ENCODE measurements at regions not wholly inside any gene's neighbourhood (a gene's known extent, or its start where the extent isn't known, plus 50 kb on each side); places are given as distances from the start of the nearest gene placed in this dataset.
"Not testable (repeated sequence)": the region's sequence is repeated elsewhere in the genome, so short reads cannot be mapped to it uniquely, and the experiment has no call there.

DNA sequence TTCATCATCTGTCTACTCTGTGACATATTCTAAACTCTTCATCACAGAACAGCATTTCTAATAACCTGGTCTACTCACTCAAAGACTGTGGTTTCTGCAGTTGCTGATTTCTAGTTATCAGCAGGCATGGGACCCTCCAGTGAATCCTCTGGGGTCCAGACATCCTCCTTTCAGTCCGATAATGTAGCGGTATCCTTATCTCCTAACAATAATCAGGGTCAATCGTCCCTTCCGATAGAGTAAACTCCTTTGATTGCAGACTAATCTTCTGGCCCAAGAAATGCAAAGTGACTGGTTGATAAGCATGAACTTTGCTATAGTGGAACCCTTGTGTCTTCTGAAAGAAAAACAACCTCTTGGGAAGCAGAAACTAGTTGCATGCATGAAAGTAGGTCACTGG, 1209.8 kb upstream of the CELF2 start:
- DNase-seq: no peak

DNA sequence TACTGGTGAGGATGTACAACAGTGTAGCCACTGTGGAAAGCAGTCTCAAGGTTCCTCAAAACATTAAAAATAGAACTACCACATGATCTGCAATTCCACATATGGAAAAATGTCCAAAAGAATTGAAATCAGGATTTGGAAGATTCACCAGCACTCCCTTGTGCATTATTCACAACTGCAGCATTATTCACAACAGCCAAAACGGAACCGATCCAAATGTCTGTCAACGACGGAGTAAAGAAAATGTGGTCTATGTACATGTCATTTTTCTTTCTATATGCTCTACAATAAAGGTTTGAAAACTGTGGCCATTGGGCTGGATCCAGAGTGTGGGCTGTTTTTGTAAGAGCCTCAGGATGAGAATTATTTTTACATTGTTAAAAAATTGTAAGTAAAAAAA, 1206.1 kb upstream of the CELF2 start:
- DNase-seq: no peak

DNA sequence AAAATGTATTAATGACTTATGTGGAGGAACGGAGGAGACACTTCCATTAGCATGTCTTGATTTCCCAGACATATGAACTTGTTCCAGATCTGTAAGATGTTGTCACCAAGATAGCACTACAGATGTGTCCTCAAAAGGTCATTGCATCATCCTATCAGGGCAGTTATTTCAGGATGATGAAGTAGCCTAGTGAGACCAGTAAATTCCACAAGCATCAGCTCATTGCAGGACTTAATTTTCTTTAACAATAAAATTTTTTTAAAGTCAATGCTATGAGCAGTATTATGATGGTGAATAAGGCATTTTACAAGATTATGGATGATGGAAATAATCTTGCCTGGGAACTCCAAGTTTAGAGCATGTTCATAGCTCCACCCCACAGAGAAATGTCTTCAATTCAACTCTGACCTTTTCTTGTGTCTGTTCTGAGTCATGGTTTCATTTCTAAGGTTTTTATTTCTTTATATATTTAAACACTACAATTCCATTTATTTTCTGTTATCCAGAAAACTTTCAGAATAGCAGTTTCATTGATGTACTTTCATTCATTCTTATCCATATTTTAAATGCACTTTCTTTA, 1203.3 kb upstream of the CELF2 start:
- no peak for DNase-seq

DNA sequence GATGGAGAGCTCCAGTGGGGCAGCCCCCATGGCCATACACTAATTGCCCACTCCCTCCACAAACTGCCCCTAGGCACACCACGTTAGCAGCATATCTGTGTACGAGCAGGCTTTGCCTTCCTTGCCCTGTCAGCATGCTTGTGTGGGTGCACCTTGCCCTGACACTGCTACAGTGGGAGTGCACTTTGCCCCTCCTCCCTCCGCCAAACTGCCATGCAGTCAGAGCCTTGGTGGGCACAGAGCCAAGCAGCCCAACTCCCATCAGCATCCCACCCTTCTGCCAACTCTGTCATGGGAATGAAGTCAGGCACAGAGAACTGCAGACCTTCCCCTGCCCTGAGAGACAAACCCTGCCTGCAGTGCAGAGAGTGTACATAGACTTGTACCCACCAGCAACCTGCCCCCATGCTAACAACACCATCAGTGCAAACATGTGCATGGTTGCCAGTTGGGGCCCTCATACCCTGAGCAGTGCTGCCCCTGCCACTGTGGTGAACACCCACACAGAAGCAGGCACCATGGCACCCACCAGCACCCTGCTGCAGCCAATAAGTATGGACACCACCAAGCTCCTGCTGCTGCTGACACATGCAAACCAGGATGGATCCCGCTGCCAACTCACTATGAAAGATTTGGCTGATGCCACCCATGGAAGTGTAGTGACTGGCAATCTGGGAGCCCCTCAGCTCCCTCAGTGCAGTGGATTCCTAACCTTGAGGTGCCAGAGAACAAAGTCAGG, 1197.7 kb upstream of the CELF2 start:
- DNase-seq: no peak

DNA sequence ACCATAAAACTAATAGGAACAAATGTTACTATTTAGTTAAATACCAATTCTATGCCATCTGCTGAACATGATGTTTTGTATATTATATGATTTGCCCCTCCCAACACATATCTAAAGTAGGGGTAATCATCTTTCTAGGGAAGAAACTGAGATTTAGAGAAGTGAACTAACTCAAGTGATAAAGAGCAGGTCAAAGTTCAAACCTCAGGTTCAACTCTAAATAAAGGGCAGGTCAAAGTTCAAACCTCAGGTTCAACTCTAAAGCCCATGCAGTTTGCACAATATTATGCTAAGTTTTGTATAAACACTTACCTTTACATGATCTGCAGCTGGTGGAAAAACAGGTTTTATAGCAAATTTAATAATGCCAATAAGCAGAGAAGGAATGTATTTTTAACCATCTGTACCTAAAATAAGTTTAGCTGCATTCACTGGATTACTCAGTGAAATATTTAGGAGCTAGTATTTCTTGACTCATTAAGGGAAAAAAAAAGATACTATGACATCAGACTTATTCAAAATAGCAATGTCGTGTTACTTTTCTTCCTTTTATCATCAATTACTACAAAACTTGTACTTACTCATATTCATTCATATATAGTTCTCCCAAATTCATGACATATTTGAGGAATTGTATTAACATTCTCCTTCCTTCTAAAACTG, 1194.3 kb upstream of the CELF2 start:
- DNase-seq: no peak

DNA sequence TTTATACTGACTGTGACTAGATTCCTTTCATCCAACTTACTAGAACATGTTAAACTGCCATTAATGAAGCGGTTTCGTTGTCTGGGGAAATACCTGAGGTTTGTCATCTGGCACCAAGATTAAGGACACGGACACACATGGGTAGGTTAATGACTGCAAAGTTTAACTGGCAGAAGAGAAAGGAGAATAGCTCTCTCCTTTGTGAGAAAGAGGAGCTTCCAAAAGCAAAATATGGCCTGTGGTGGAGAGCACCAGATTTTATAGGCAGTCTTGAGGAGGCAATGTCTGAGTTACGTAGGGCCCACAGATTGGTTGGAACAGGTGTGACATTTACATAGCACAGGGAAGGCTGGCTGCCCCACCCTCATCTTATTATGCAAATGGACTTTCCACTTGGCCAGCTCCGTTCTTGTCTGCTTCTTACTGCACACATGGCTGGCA, 1193.0 kb upstream of the CELF2 start:
- DNase-seq: no peak

DNA sequence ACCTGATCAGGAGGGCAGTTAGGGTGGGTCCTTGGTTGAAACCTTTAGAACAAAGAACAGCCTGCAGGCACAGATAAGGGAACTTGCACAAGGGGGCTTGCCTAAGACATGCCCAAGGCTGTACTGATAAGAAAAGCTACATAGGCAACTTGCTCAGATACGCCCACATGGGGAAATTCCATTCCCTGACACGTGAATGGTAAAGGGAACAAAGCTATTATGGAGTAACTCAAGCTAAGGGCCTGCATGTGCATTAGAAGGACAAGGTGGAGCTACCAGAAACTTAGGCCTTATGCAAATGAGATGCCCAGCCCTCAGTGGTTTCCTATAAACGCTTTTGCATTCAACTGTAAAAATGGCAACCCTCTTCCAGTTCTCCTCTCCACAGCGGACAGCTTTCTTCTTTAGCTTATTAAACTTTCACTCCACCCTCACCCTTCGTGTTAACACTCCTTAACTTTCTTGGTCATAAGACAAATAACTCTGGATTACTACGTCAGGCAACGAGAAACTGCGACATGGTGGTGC, 1192.1 kb upstream of the CELF2 start:
- DNase-seq: no peak

DNA sequence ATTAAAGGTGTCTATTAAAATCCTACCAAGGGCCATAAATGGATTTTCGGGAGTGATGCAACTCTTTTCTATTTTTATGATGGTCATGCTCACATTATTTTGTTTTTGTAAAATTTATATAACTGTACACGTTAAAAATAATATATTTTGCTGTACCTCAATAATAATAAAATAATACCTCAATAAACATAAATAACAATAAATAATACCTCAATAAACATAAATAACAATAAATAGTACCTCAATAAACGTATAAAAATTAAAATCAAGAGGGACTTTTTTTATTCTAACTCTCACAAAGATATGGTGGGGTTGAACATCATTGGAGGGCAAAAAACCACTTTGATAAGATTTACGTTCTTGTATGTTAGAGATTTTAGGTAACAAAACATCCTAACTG, 1189.6 kb upstream of the CELF2 start:
- DNase-seq: no peak

DNA sequence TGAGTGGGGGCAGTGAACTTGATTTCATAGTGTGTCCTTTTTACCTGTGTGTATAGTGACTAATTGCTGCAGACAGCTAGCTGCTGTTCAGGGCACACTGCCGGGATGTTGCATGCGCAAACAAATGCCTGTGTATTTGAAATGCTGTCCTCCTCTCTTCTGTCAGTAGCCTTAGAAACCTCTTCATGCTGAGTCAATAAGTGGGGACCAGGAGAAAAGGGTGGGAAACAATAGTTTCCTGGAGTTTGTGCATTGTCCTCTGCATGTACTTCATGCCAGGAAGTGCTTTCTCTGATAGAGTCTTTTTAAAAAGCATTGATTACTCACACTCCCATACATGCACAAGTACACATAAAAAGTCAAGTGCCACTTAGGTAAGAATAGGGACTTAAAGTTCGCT, 1183.7 kb upstream of the CELF2 start:
- no peak for DNase-seq

DNA sequence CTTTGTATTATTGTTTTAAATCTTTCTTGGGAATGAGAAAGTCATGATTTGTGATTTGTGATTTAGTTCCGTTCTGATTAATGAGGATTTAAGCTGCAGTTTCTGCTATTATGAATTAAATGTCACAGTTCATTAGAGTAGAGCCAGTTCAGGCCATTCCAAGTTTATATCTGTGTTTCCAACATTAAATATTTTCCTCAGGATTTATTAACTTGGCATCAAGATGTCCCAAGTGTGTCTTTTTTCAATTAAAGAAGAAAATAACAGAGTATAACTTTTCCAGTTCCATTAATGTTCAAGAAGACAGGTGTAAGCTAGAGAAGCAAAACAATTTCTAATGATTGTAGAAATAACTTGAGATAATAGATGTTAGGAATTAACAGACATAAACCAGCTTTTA, 1183.2 kb upstream of the CELF2 start:
- no peak for DNase-seq

DNA sequence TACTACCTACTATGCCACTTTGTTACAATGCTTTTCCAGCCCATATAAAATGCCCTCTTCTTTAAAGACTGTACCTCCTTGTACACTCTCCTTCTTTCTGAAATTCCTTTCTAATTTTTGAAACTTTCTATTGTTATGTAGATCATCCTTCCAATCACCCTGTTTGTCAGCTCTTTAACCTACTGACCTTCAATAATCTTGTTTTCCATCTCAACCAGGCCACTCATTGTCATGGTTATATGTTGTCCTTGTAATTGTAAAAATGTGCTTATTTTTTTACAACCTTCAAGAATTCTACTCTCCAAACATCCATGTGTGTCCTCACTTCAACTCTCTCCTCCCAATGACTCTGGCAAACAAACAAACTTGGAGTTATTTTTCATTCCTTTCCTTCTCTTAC, 1172.6 kb upstream of the CELF2 start:
- DNase-seq: no peak

DNA sequence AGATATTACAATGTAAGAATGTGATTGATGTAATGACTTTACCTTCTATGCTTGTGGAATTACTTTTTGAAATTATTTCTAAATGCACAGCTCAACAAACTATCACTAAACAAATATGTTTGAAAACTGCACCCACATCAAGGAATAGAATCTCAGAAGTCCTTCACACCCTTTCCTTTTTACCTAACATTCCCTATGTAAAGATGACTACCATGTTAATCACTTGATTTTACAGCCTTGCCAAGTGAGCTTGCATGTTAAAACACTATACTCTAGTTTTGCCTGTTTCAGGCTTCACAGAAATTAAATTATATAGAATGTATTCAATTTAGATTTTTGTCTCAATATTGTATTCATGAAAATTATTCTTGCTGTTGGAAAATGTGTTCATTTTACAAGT, 1169.4 kb upstream of the CELF2 start:
- DNase-seq: no peak

DNA sequence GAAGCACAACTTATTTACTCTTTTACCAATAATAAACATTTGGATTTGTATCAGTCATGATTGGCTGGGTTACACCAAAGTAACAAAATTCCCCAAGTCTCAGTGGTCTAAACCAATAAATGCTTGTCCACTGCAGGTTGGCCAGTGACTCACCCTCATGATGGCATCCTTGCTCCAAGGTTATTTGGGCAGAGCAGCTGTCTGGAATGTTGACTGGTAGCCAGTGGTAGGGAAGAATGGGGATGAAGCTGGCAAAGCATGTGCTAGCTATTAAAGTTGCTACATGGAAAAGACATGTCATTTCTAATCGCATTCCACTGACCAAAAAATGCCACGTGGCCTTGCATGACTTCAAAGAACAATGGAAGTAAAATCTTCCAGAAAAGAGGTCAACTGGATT, 1168.7 kb upstream of the CELF2 start:
- no peak for DNase-seq

DNA sequence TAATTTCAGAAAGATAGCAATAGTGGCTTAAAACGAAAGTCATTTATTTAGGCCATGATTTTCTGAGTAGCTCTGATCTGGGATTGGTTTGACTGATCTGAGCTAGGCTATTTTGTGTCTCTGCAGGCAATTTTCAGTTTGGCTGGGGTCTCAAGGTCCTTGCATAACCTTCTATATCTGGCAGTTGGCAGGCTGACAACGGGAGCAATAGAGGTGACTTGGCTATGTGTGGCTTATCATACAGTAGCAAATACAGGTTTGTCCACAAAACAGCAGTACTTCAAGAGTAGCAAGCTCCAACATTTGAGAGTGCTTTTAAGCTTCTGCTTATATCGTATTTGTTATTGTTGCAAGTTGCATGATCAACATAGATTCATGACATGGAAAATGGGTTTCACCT, 1167.3 kb upstream of the CELF2 start:
- no peak for DNase-seq

DNA sequence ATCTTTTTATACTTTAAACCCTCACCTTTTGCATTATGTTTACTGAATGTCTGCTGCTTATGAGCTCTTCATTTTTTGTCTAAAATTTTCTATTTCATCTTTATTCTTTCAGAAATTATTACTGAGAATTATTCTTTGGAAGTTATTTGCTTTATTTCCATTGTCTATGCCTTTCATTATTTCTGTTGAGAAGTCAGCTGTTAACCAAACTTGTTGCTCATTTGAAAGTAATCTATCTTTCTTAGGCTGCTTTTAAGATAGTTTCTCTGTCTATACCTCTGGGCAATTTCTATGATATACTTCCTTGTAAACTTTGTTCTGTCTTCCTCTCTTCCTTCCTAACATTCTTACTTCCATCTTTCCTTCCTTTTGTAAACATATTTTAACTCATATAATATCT, 1165.9 kb upstream of the CELF2 start:
- no peak for DNase-seq

DNA sequence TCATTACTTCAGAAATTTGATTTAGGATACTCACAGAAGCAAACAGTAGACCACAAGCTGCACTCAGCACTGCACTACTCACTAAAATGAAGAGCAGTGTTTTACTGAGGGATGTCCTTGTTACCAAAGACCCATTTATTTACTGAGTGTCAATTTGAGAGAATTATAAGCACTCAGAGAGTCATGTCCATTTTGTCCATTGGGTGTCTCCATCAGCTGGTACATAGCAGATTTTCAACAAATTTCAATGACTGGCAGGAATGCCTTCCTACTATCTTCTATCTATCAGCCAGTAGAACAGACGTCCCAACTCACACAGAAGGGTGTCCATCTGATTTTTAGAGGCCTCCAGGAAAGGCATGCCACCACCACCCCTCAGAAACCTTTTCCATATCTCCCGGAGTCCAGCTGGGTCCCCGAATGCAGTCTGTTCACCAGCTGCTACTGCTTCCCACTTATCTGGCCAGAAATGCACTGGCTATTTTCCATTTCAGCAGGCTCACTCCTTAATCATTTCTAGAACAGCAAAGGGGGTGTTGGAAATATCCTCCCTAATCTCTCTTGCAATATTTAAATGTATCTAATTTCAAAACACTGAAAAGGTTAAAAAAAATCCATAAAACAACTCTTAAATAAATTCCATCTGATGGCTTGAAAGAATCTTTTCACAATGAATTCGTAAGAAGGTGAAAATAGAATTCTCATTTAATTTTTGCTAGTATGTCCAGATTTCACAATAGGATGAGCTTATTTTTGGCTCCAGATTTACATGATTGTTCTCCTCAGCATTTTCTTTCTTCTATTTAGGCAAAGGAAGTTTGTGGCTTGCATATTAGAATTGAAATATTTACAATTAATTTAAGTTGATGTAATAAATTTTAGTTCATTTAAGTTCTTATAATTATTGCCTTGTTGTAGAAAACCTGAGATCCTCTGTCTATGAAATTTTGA, 1164.0 kb upstream of the CELF2 start:
- no peak for DNase-seq

DNA sequence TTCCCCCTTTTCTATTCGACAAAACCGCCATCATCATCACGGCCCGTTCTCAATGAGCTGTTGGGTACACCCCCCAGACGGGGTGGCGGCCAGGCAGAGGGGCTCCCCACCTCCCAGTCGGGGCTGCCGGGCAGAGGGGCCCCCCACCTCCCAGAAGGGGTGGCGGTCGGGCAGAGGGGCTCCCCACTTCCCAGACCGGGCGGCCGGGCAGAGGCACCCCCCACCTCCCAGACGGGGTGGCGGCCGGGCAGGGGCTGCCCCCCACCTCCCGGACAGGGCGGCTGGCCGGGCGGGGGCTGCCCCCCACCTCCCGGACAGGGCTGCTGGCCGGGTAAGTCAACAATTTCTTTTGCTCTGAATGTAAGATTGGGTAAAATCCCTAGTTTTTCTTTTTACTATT, 1162.2 kb upstream of the CELF2 start:
- not testable (repeated sequence) for DNase-seq

DNA sequence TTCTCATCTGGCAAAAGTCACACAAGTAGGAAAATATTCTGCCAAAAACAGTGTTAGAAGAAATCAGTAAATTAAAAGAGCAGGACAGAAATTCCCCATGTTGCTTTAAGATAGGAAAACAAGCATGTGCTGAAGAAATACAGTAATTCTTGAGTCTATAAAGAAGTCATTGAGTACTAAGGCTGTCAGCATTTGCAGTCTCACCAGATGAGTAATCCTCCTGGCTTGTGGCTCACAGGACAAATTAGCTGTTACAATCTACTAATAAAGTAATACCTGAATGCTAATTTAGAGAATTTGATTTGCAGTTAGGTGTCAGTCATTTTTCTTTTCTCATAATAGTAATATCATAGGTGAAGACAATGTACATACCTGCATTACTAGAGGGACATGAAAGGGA, 1158.9 kb upstream of the CELF2 start:
- DNase-seq: no peak

DNA sequence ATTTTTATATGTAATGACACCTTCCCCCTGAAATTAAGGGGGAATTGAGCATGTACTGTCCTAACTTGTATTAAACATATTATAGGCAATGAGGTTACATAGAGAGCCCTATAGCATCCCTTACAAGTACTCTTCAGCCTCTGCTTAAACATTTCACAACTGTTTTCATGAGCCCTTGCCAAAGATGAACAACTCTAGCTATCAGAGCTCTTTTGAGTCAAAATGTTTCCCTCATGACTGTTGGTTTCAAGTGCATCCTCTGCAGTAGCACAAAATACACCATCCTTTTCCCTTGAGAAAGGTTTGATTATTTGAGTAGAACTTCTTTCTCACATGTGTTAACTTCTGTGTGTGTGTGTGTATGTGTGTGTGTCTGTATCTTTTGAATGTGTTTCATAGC, 1157.6 kb upstream of the CELF2 start:
- no peak for DNase-seq

DNA sequence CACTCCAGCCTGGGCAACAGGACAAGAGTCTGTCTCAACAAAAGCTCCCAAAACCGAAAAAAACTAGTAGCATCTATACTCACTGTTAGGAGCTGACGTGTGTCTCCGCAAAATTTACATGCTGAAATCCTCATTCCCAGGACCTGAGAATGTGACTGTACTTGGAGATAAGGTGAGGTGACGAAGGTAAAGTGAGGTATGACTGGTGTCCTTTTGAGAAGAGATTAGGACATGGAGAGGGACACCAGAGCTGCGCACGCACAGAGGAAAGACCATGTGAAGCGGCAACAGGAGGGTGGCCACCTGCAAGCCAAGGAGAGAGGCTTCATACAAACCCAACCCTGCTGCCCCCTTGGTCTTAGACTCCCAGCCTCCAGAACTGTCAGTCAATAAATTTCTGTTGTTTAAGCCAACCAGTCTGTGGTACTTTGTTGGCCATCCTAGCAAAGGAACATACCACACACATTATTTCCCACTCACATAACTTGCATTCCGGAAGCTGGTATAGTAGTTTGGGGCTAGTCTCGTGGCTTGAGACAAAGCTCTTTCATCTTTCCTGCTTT, 1154.0 kb upstream of the CELF2 start:
- no peak for DNase-seq

DNA sequence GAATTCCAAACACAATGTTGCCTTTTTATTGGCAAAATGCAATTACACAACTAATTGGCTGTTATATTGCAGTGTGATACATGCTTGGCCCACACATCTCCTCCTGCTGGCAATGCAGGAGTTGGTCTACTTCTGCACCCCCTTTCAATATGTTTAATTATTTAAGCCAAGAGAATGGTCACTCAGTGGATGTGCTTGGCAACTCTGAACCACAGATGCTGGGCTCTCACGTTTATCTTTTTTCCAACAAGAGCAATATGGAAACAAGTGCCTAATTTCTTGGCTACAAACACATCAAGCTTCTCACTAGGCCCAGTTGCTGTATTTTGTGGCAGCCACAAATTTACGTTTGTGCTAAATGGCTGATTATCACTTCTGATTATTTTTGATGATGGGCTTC, 1149.2 kb upstream of the CELF2 start:
- DNase-seq: no peak
